DMS53 treated with DMSO at 0.1 percent for 48 hours (cell line): ENCODE measurements at regions not wholly inside any gene's neighbourhood (a gene's known extent, or its start where the extent isn't known, plus 50 kb on each side); places are given as distances from the start of the nearest gene placed in this dataset.
A peak's percentile ranks its signal among the peaks of the same experiment; 100 is the strongest.

ENCODE experiments used
- DNase-seq: peaks from one replicate; lab custom pipeline; 2025; ENCODE audit not compliant: unreplicated experiment; lab: John Stamatoyannopoulos, UW

DNA sequence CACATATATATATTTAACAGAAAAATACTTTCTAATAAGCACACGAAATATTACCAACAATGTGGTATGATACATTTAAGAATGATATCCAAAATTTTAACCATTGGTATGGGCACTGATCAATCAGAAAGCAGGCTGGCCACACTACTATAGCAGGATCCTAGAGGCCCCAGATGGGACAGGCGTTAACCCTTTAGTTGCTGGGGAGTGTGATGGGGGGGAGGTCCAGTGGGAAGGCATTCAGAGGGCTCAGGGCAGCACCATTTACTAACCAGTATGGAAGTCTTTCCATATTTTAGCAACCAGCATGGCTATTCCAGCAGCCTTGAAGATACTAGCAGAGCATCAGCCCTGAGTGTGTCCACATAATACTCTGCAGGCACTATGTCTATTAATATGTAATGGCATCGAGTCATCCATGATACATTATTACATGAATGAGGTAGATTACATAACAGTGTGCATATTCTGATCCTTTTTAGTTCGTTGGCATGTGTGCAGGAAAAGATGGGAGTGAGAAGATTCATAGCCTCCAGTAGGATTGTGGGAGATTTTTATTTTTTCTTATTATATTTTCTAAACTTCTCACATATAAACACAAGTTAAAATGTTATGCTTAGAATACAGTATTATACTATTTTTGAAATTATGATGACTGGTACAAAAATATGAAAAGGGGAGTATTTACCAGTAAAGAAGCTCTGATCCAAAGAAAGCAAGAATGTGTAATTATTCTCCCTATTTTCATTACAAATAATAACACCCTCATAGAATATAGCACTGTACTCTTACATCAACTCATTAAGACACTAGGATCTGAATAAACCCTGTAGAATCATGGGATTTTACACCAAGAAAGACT is 78.9 kb downstream of the FAM217A start:
- no peak for DNase-seq

DNA sequence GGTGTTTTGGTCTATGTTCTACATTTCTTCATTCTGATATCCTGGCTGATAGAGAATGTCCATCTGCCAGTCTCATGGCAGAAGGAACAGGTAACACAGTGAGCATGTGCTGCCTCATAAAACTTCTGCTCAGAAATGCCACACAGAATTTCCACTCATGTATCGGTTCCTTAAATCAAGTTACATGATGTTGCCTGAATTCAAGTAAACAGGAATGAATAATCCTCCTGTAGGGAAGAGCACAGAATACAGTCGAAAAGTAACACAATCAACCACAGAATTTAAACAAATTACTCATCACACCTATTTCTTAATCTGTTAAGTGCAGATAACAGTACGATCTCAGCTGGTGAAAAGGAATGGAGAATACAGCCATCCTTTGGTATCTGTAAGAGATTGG is 74.7 kb downstream of the FAM217A start:
- DNase-seq, result no peak

DNA sequence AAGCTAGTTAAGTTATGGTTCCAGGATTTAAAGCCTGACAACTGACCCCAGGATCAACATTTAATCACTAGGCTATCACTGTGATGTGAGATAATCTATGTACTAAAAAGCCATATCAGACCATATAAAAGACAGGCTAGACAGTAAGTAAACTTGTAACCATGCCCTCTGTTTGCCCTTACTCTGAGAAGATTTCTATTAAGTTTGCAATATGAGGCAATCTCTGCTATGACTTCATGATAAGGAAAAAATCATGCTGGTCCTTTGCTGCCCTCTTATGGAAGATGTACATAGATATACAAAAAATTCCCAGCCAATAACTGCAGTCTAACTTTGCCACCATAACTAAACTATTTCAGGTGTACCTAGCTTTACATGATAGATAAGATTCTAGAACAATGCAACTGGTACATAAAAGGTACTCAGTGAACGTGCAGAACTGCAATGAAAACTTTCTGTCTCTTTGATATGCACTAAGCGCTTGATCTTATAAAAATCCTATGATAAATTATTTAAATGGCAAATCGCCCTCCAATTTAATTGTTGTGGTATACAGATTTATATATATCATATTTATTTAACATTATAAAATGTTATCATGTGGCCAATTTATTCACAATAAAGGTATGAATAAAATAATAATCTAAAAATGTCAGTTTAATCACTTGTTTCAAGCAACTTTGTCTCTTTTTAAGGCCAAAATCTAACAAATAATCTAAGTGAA is 70.5 kb downstream of the FAM217A start:
- DNase-seq, result peak; percentile 57

DNA sequence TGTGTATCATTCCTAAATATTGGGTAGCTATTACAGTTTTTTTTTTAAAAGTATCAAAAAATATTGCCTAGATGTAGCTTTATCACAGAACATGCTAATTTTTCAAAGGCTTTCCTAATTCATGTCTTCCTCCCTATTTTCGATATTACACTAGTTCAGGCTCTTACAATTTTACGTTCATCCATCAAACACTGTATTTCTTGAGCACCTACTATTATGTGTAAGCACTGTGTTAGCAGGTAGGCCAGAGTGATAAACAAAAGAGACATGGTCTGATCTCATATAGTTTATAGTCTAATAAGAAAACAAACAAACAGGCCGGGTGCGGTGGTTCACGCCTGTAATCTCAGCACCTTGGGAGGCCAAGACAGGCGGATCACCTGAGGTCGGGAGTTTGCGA is 69.5 kb downstream of the FAM217A start:
- DNase-seq, result no peak

DNA sequence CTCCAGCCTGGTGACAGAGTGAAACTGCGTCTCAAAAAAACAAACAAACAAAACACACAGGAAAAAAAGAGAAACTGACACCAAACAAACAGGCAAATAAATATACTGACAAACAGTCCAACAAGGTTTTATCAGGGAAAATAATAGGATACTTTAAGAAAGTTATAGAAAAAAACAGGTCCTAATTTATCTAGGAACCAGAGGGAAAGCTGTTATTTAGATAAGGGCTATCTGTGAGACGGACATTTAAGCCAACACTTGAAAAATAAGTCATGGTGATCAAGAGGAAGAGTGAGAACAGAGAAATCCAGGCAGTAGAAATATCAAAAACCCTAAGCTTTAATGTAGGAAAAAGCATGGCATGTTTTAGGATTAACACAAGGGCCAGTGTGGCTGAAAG is 68.9 kb downstream of the FAM217A start:
- DNase-seq, result no peak

DNA sequence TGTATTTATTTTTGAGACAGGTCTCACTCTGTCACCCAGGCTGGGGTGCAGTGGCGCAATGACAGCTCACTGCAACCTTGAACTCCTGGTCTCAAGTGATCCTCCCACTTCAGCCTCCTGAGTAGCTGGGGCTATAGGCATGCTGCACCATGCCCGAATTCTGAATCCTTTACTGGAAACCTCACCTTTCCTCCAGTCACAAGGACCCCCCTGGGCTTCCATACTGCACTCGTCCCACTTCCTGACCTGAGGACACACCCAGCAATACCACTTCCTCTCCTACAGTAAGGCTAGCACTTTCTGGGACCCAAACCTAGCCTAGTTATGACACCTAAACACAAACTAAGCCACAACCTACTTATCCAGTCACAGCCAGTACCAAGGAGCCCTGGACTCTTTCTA is 68.2 kb downstream of the FAM217A start:
- DNase-seq, result no peak

DNA sequence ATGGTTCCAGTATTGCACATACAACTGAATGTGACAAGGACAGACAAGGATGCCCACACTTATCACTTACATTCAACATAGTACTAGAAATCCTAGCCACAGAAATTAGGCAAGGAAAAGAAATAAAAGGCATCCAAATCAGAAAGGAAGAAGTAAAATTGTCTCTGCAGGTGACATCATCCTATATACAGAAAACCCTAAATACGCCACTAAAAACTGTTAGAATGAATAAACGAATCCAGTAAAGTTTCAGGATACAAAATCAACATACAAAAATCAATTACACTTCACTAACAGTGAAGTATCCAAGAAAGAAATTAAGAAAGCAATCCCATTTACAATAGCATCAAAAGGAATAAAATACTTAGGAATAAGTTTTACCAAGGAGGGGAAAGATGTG is 66.1 kb downstream of the FAM217A start:
- no peak for DNase-seq

DNA sequence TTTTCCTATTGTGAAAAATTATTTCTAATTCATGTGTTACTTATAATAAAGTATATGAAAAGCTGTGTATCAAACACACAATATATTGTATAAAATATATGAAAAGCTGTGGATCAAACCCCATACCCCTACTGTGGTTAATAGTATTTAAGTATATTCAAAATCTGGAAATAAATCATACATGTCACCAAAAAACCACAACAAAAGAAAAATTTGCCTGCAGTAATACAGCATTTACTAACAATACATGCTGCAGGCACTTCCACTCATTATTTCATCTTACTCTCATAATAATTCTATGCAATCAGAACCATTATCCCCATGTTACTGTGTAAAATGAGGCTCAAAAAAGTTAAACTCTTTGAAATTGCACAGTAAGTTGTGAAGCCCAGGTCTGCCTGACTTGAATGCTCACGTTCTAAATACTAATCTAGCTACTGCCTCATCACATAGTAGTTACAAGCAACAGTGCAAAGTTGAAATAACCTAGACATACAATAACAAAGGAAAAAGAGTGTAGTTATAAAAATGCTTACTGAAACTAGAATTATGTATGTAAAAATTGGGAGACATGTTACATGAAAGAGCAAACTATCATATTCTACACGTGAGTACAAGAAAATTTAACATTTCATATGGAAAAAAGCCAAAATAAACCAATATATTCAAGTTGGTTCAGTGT is 61.7 kb downstream of the FAM217A start:
- no peak for DNase-seq

DNA sequence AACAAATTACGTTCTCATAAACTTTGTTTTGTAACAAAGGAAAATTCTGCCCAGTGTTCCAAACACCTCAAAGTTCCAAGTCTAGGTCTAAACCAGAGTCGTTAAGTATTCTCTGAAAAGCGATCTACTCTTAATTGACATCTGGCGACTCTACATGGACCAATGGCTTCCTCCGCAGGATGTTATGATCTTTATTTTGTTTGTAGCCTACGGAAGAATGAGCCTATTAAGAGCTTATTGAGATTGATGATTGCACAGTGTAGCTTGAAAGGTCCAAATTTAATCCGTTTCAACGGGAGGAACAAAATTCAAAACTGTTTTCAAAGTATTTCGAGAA is 61.1 kb downstream of the FAM217A start:
- peak; percentile 57 for DNase-seq

DNA sequence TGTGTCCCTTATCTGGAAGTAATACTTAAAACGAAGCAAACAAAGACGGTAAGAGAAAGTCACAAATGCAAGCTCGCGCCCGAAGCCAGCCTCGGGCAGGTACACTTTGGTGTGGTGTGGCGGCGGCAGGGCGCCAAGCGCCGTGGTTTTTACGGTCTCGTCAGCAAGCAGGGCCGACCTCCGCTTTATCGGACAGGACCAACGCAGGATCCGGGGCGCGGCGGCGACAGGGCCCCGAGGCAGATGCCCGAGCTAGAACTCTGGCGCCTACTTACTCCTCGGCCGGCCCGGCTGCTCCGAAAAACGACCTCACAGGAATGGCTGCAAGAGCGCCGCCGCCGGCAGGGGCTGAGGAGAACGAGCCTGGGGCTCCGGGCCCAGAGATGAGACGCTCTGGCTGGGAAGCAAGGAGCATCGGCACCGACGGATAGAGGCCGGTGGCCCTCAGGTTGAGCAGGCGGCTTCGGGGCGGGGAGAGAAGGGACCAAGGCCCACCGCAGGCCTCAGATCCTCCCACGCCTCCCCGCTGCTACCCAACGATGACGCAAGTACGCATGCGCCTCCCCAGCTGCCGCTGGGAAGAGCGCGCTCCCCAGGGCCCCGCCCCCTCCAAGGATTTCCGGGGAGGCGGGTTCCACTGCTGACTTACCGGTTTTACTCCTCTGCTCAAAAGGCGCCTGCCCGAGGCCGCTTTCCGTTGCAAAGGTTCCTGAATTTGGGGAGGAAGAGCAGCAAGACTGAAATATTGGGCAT is 60.6 kb downstream of the FAM217A start:
- DNase-seq, result peak; percentile 94
